ENCODE measurements at regions not wholly inside any gene's neighbourhood (a gene's known extent, or its start where the extent isn't known, plus 50 kb on each side); places are given as distances from the start of the nearest gene placed in this dataset.

DNA sequence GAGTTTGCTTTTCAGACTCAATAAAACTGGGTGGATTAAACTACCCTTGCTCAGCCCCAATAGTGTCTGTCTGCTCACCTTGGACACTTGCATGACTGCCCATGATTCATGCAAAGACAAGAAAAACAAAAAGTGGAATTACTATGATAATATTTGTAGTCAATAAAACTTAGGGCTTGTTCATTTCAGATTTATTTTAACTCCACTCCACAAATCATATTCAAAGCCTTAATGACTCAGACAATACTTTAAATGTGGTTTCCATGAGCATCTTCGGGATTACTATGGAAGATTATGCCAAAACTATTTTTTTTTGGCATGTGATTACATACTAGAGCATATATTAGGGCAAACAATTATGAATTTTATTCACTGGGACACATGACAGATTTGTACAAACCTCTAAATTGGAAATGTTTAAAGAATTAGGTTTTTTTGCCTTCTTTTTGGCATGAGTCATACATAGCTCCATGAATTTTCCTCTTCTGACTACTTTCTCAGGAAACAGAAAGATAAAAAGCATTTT is 468.9 kb downstream of the ACTL7B start:
- Histone ChIP-seq H3K4me1 (no peaks in the 10 kb centered on the region), H3K27ac (no peak overlapping the region), H3K4me3 (no peak overlapping the region), H3K36me3 (no peaks in the 10 kb centered on the region), H3K27me3 (no peaks in the 10 kb centered on the region), H3K9me3 (no peaks in the 10 kb centered on the region)
- TF ChIP-seq, protein P1, sequence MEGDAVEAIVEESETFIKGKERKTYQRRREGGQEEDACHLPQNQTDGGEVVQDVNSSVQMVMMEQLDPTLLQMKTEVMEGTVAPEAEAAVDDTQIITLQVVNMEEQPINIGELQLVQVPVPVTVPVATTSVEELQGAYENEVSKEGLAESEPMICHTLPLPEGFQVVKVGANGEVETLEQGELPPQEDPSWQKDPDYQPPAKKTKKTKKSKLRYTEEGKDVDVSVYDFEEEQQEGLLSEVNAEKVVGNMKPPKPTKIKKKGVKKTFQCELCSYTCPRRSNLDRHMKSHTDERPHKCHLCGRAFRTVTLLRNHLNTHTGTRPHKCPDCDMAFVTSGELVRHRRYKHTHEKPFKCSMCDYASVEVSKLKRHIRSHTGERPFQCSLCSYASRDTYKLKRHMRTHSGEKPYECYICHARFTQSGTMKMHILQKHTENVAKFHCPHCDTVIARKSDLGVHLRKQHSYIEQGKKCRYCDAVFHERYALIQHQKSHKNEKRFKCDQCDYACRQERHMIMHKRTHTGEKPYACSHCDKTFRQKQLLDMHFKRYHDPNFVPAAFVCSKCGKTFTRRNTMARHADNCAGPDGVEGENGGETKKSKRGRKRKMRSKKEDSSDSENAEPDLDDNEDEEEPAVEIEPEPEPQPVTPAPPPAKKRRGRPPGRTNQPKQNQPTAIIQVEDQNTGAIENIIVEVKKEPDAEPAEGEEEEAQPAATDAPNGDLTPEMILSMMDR (IDR thresholded peaks at IDR 0.05), result no peak
- DNase-seq (ENCODE audit: low spot score), result no peak

DNA sequence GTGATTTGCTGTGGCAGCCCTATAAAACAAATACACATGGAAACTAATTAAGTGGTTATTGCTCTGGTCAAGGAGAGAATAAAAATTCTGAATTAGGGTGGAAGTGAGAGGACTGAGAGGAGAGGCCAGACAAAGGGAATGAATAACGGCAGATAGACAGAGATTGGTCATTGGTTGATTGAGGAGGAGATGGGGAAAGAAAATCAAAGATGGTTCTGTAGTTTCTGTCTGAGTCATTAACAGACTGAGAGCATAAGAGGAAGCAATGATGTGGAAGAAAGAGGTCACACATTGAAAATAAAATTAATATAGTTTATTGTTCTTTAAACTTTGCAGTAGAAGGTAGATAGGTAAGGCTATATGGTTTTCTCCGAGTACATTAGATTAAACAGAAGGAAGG is 469.8 kb downstream of the ACTL7B start:
- no peaks in the 10 kb centered on the region for H3K27me3 ChIP-seq
- H3K4me1 ChIP-seq, result no peaks in the 10 kb centered on the region
- H3K4me3 ChIP-seq, result no peak overlapping the region
- no peaks in the 10 kb centered on the region for H3K9me3 ChIP-seq
- no peak for DNase-seq (ENCODE audit: low spot score)
- TF ChIP-seq, protein P1 (IDR thresholded peaks at IDR 0.05), result no peak
- H3K27ac ChIP-seq, result no peak overlapping the region
- H3K36me3 ChIP-seq, result no peaks in the 10 kb centered on the region

DNA sequence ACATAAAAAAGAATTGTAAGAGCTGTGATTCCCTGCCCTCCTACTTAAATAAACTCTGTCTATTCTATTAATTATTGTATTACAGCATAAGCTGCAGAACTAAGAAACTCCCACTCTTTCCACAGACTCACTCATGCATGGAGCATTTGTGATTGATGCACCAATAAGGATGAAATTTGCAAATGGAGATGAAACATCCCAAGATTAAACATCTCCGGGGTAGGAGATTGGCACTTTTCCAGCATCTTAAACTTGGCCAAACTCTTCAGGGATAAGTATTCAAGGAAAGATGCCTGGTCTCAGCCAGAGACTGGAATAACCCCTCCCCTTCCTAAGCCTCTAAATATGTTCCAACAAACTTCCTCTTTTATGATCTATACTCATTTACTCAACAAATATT is 472.0 kb downstream of the ACTL7B start:
- H3K36me3 ChIP-seq, result no peaks in the 10 kb centered on the region
- H3K4me1 ChIP-seq, result no peaks in the 10 kb centered on the region
- TF ChIP-seq, protein P1 (IDR thresholded peaks at IDR 0.05), result no peak
- no peak overlapping the region for H3K27ac ChIP-seq
- DNase-seq (ENCODE audit: low spot score), result no peak
- no peaks in the 10 kb centered on the region for H3K9me3 ChIP-seq
- no peak overlapping the region for H3K4me3 ChIP-seq
- H3K27me3 ChIP-seq, result no peaks in the 10 kb centered on the region

DNA sequence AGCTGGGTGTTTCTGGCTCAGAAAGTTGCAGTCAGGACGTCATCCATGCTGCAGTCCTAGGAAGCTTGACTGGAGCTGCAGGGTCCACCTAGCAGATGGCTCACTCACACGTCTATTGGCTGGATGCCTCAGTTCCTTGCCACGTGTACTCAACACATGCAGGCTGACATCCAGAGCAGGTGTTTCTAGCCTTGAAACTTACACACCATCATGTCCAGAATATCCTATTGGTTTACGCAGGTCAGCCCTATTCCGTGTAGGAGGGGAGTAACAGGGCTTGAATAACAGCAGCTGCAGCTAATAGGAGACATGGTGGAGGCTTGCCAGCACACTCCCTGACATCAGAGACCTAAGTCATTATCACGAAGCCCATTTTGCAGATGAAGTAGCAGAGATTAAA is 473.5 kb downstream of the ACTL7B start:
- Histone ChIP-seq H3K4me3 (no peak overlapping the region), H3K9me3 (no peaks in the 10 kb centered on the region), H3K27ac (no peak overlapping the region), H3K4me1 (no peaks in the 10 kb centered on the region), H3K27me3 (no peaks in the 10 kb centered on the region), H3K36me3 (no peaks in the 10 kb centered on the region)
- DNase-seq (ENCODE audit: low spot score), result no peak
- TF ChIP-seq, protein P1 (IDR thresholded peaks at IDR 0.05), result no peak

DNA sequence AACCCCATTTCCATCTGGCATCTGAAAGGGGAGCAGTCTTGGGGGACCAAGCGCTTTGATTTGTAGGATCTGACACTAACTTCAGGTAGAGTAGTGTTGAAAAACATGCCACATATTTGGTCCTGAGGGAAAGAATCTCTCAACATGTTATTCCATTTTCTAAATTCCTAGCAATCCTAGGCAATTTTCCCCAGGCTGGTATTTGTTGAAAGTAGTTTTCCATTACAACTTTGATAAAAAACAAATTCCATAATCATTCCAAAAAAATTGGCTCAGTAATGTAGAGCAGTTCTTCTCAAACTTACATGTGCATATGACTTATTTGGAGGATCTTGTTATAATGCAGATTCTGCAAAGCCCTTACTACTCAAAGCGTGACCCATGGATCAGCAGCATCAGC is 477.9 kb downstream of the ACTL7B start:
- Histone ChIP-seq H3K27ac (no peak overlapping the region), H3K4me3 (no peak overlapping the region), H3K4me1 (no peaks in the 10 kb centered on the region), H3K36me3 (no peaks in the 10 kb centered on the region), H3K27me3 (no peaks in the 10 kb centered on the region), H3K9me3 (peaks cover 0 to 12% of the 10 kb centered on the region in 2 donors)
- DNase-seq (ENCODE audit: low spot score), result no peak
- TF ChIP-seq, protein P1 (IDR thresholded peaks at IDR 0.05), result no peak

DNA sequence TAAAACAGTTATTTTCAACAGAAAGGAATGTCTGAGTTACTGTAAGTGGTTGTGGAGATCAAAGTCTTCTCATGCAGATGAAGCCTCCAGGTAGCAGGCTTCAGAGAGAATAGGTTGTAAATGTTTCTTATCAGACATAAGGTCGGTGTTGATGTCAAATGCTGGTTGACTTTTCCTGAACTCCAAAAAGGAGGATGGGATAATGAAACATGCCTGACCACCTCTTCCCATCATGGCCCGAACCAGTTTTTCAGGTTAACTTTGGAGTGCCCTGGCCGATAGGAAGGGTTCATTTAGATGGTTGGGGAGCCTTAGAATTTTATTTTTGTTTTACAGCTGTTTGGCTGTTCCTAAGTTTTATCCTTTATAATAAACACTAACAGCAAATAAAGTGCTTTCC is 478.4 kb downstream of the ACTL7B start:
- TF ChIP-seq, protein P1 (IDR thresholded peaks at IDR 0.05), result no peak
- H3K27me3 ChIP-seq, result no peaks in the 10 kb centered on the region
- no peak for DNase-seq (ENCODE audit: low spot score)
- H3K4me1 ChIP-seq, result no peaks in the 10 kb centered on the region
- H3K4me3 ChIP-seq, result no peak overlapping the region
- no peak overlapping the region for H3K27ac ChIP-seq
- no peaks in the 10 kb centered on the region for H3K36me3 ChIP-seq
- H3K9me3 ChIP-seq, result peaks cover 0 to 12% of the 10 kb centered on the region in 2 donors
